Superior temporal gyrus (tissue), 1 donor: ENCODE measurements at regions not wholly inside any gene's neighbourhood (a gene's known extent, or its start where the extent isn't known, plus 50 kb on each side); places are given as distances from the start of the nearest gene placed in this dataset.
"Not testable (repeated sequence)": the region's sequence is repeated elsewhere in the genome, so short reads cannot be mapped to it uniquely, and the experiment has no call there.

ENCODE experiments used
- DNase-seq: peaks from one replicate; pipeline ENCODE4 v3.0.0-alpha.2; 2016; ENCODE audit errors: extremely low spot score

DNA sequence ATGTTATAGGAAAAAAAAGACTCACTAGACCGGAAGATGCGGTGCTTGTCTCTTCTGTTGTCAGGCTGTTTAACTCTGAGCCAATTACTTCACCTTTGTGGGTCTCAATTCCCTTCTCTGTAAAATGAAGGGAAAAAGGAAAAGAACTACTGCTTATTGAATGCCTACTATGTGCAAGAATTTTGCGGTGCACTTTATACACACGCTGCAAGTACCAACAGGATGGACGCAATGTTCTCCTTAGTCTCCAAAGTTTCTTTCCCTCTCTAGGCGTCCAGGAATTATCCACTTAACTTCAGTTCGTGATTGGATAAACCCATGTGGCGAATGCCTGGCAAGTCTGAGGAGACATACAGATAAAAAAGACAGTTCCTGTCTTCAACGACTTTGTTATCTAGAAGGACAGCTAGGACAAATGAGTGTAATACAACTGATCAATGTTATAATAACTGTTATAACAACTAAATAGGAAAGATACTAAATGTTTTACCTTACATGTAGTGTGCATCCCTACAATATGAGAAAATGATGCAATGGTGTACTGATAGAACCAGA, 69.0 kb upstream of the JARID2 start:
- no peak for DNase-seq

DNA sequence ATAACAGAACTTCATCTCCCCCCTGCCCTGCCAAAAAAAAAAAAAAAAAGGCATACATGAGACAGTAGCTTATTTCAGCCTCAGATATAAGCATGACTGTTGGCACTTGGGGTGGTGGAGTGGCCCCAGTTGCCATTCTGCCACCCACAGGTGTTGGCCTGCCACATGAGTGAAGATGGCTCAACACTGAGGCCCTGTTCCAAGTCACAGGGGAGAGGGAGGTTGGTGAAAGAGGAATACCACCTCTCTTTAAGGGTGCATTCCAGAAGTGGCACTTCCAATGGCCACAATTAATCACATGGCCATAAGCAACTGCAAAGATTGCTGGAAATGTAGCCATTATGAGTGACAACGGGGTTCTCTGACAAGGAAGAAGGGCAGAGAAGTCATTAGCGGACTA, 61.9 kb upstream of the JARID2 start:
- no peak for DNase-seq

DNA sequence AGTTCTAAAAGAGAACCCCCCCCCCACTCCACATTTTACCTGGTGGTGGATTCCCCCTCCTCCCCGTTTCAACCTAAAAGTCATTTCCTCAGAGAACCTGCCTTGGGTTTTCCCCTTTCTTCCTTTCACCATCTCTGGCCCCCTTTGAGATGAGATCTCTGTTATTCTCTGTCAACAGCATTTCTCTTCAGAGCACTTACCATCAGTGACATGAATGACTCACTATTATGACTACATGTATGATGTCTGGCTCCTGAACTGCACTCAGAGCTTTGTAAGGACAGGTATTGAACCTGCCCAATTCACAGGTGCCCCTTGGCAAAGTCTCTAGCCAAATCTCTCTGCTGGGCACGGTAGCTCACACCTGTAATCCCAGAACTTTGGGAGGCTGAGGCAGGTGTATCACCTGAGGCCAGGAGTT, 61.4 kb upstream of the JARID2 start:
- no peak for DNase-seq

DNA sequence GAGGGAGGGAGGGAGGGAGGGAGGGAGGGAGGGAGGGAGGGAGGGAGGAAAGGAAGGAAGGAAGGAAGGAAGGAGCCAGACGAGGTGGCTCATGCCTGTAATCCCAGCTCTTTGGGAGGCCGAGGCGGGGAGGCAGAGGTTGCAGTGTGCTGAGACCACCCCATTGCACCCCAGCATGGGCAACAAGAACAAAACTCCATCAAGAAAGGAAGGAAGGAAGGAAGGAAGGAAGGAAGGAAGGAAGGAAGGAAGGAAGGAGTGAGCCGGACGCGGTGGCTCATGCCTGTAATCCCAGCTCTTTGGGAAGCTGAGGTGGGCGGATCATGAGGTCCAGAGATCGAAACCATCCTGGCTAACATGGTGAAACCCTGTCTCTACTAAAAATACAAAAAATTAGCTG, 60.8 kb upstream of the JARID2 start:
- DNase-seq = not testable (repeated sequence)

DNA sequence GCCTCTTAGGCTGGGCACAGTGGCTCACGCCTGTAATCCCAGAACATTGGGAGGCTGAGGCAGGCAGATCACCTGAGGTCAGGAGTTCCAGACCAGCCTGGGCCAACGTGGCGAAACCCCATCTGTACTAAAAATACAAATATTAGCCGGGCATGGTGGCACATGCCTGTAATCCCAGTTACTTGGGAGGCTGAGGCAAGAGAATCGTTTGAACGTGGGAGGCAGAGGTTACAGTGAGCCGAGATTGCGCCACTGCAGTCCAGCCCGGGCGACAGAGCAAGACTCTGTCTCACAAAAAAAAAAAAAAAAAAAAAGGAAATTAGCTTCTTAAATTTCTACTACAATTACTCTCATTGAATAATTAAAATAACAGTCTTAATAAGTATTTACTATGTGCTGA, 52.4 kb upstream of the JARID2 start:
- DNase-seq = not testable (repeated sequence)

DNA sequence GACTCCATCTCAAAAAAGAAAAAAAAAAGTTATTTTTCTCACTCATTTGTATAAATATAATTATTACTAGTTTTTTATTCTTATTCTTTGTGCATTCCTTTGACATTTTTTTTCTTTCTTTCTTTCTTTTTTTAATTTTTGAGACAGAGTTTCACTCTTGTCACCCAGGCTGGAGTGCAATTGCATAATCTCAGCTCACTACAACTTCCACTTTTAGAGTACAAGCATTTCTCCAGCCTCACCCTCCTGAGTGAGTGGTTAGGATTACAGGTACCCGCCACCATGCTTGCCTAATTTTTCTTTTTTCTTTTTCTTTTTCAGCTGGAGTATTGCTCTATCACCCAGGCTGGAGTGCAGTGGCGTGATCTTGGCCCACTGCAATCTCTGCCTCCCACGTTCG, 51.4 kb upstream of the JARID2 start:
- DNase-seq = no peak
